NCI-H2107 (cell line): ENCODE measurements at regions not wholly inside any gene's neighbourhood (a gene's known extent, or its start where the extent isn't known, plus 50 kb on each side); places are given as distances from the start of the nearest gene placed in this dataset.
"Not testable (repeated sequence)": the region's sequence is repeated elsewhere in the genome, so short reads cannot be mapped to it uniquely, and the experiment has no call there.

Experiments
- DNase-seq: peaks from one replicate; lab custom pipeline; 2025; lab: John Stamatoyannopoulos, UW

- not testable (repeated sequence) for DNase-seq
Measured at GRCh38 chr13:112223929-112224328, 152.2 kb upstream of the SPACA7 start.

DNA sequence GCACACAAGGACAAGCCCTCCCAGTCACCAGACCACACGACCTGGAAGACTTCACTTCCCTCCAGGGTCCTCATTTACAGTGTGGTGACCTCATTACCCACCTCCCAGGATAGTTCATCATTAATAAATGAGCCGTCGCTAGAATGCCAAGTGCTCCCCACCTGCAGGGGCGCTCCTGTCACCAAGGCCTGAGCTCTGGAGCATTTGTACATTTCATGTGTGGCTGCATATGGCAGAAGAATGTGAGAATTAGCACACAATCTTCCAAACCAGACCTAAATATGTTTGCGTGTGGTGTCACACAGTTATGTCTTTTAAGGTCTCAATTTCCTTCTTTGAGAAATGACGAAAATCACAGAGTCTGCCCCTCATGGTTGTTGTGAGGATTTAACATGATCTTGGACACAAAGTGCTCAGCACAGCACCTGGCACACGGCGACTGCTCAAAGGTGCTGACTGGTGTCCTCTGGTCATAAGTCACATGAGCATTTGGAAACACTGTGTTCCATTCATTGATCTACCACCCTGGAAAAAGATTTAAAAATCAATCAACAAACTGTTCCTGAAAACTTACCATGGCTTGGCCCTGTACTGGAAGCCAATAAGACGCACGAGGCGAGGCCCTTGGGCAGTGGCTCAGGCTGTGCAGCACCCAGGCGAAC lies 150.6 kb upstream of the SPACA7 start:
- no peak for DNase-seq

DNA sequence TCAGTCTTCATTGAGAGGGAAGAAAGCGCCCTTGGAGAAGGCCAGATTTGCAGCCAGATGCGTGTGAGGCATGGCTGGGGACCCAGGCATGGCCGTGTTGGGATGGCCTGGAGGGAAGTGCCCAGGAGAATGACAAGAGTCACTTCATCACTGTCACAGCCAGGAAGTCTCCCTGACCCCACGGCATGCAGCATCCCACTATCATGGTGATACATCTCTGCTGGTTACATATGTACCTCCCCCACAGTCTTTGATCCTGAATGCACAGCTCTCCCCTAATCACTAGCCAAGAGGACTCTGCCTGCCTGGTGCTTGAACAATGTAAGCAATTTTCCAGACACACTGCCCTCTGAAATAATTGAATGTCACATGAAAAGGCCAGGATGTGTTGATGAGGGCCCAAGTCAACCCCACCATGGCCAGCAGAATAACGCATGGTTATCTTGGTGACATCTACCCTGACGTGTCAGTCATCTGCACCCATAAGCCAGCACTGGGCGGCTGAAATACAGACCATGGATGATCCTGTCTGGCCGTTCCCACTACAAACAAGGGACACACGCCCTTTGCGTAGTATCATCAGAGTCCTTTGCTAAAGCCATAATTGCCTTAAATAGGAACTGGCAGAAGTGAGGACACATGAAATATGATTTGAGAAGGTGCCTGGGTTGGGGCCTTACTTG lies 149.7 kb upstream of the SPACA7 start:
- DNase-seq: no peak

DNA sequence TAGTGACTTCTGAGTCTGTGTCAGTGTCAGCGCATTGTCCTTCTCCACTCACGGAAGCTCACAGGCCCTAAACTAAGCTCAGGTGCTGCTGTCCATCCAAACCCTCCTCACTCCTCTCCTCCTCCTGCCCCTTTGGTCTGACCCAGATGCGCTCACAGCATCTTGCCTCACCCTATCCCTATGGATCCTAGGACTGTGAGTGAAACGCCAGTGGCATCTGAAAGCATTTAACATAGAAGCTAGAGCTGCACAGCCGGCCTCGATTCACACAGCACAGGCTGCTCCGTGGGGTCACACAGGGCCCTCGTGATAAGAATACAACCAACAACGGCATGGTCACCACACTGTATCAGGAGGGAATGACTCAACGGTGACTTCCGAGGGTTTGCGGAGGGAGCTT lies 149.1 kb upstream of the SPACA7 start:
- no peak for DNase-seq

DNA sequence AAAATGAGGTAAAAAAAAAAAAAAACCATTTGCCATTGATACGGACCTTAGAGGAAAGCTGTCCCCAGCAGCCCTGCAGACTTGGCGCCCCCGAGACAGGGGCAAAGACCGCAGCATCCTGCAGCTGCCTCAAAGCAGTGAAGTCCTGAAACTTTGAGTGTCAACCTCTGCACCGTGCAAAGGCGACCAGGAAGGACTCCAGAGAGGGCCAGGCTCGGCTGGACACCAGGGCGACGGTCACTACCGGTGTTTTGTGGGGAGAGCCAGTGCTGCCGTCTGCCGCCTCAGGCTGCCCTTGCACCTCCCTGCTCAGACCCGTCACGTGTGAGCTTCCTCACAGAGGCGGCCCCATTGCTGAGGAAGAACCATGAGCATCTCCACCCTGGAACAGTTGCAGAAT lies 146.7 kb upstream of the SPACA7 start:
- no peak for DNase-seq

DNA sequence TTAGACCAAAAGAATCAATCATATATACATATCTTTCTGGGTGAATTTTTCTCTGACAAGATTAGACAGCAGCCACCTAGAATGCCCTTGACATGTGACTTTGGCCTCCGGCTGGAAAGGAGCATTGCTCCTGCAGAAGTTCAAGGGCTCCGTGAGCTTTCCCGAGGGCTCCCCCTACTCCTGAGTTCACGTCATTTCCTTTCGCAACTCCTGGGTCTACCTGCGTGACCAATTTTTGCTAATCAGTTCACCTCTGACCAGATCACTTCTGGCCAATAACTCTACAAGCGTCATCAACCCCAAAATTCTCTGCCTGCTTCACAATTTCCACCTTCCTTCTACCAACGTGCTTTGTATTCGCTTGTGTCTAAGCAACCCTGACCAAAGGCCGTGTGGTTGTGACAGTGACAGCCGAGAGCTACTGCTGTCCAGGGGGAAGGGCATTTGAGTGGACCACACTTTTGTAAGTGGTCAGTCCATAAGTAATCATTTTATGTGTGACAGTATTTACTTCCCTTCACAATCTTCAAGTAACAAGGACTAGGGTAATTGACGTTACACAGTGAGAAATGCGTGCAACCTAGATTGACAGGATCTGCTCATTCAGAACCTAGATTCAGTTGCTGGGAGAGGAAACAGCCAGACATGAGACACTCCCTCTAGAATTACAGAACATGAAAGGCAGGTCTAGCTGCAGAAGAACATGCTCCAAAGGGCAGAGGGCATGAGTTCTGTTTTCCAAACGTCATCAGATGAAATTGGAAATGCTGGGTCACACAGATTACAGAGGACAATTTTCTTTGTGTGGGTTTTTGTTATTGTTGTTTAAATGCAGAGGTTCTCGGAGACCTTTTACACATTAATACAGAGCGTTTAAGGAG lies 145.9 kb upstream of the SPACA7 start:
- no peak for DNase-seq

DNA sequence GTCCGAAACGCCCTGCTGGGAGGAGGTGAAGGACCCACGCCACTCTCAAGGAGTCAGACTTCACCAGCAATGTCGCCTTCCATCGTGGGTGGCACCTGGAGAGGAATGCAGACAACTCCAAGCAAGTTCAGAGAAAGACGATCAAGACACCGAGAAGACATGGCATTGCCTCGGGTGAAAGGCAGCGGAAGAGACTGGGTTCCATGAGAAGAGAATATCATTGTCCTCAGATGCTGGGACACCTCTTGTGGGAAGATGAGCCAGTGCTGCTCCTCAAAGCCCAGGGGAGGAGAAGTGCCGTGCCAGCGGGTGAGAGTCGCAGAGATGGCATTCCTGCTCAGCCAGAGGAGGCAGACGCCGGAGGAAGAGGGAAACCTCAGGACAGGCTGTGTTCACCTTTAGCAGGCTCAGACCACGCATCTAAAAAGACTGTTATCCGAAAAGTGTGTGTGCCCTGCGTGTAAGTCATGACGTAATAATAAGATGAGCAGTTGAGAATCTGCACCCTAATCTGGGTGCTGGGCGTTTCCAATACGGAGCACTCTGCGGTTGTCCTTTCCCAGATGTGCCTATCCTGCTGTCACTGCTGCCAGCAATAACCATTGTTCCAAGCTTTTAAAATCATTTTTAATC lies 144.6 kb upstream of the SPACA7 start:
- DNase-seq: no peak

GRCh38 chr13:112233256-112233655 lies 142.9 kb upstream of the SPACA7 start:
- no peak for DNase-seq

DNA sequence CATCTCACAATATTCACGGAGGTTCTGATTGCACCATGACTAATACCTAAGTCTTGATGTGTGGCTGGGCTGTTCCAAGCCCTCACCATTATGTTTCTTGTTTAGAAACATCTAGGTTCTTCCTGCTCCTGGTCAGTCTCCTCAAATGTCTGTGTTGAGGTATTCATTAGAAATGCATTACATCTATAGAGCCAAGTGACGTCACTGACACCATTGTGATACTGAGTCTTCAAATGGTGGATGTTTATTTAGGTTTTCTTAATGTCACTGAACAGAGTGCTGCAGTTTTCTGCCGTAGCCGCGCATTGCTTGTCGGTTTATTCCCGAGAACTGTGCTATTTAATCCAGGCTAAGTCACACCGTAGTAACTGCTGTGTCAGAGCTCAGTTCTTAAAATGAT lies 142.4 kb upstream of the SPACA7 start:
- no peak for DNase-seq

- DNase-seq: no peak
Measured at GRCh38 chr13:112234131-112234875, 141.9 kb upstream of the SPACA7 start.

GRCh38 chr13:112236016-112236415 lies 140.1 kb upstream of the SPACA7 start:
- no peak for DNase-seq

DNA sequence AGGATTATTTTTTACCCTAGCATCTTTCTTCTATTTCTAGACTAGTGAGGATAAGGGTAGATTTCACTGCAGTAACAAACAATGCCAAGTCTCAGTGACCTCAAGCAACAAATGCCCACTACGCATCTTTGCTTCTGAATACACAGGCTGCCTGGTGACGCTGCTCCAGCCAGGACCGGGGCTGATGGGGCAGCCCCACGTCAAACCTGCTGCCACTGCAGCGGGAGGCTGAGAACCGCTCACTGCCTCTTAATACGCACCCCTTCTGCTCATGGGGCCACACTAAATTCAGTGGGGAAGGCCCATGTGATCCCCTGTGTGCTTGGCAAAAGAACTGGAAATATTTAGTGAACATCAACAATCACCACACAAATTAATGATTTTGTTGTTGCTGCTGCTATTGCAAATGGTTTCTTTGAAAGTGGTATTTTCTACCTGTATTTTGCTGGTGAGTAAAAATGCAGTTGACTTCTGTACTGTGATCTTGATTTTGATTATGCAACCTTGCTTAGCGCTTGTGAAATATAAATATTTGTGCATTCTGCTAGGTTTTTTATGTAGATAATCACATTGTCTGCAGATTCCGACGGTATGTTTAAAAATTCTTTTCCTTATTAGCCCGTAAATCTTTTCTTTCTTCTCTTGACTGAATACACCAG lies 139.5 kb upstream of the SPACA7 start:
- no peak for DNase-seq

- DNase-seq: no peak
Measured at GRCh38 chr13:112238436-112238995, 137.6 kb upstream of the SPACA7 start.

- no peak for DNase-seq
Measured at GRCh38 chr13:112240076-112240475, 136.1 kb upstream of the SPACA7 start.

DNA sequence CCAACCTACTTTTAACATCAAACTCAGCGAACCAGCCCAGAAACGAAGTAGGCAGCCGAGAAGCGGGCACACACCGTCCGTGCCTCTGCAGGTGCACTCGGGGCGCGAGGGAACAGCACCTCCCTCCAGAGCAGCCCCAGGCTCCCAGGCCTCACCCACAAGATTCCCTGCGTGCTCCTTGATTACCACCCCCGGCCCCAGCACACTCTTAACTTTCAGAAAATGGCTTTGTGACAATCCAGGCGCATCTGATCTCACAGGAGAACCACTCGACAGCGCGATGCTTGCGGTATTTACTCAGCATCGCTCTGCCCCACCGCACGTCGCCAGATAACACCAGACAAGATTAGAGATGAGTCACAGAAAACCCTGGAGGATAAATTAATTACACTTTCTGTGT lies 134.9 kb upstream of the SPACA7 start:
- no peak for DNase-seq

DNA sequence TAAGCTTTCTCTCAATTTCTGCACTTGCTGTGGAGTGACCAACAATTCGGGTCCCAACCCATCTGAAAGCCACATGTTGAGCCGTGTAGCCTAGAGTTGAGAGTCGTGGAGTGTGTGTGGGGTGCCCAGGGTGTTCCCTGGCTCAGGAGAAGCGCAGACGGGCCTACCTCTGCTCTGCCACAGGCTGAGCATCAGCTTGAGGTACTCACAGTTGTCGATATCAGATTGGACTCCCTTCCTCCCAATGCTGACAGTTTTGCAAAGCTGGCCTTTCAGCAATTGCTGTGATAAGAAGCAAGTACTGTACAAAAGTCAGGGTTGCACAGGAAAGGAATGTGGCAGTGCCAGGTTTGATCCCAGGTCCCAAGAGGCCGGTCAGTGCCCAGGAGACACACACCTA lies 133.4 kb upstream of the SPACA7 start:
- no peak for DNase-seq

DNA sequence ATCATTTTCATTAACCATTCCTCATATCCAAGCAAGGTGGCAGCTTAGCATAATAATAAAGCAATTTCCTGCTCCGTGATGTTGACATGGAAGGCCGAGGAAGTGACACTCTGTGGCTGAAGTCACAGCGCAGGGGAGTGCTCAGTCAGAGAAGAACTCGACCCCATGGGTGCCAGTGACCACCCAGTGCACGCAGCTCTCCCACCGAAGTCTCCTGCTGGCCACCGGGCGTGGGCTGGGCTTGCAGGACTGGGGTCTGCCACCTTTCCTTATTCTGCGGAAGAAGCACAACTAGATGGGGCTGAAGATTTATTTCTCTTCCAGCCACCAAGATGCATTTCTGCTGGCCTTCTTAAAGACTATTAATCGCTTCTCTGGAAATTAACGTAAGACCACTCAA lies 132.1 kb upstream of the SPACA7 start:
- DNase-seq: no peak

- no peak for DNase-seq
Measured at GRCh38 chr13:112244495-112245177, 131.5 kb upstream of the SPACA7 start.

DNA sequence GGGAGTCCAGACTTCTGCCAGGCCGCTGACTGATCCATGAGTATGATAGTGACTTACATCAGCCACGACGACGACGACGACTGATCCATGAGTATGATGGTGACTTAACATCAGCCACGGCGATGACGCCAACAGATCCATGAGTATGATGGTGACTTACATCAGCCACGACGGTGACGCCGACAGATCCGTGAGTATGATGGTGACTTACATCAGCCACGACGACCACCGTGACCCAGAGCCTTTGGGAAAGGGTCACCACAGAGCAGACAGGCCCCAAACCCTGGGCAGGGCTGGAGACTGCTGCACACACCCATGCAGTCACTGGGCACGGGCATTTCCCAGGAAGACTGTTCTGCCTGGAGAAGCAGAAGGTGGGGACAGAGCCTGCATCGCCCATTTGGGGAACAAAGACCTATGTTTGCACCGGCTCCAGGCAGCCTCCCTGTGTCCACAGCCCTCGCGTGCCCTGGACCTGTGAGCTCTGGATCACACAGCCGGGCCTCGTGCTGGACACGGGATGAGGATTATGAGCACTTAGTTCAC lies 130.9 kb upstream of the SPACA7 start:
- no peak for DNase-seq

GRCh38 chr13:112245989-112246388 lies 130.2 kb upstream of the SPACA7 start:
- no peak for DNase-seq
